ENCODE measurements at regions not wholly inside any gene's neighbourhood (a gene's known extent, or its start where the extent isn't known, plus 50 kb on each side); places are given as distances from the start of the nearest gene placed in this dataset.

- WGBS (ENCODE audit: low lambda C conversion rate) = 4% methylated on average over 32 of the region's 51 CpGs
- peaks cover 39% of the 10 kb centered on the region for H3K79me2 ChIP-seq (ENCODE audit: insufficient read depth)
- no peaks in the 10 kb centered on the region for H3K9me2 ChIP-seq
- ChIA-PET POLR2A (interaction anchor here (0.6 to 5.4 kb wide), 47 partner anchors 8 to 1824 kb away, joined by 3 to 158 read pairs (median 6); a partner anchor contains a TSS), CTCF (interaction anchor here (0.7 to 2.3 kb wide), 6 partner anchors 14 to 748 kb away, joined by 3 to 6 read pairs (median 4); a partner anchor contains a TSS)
- H3K4me2 ChIP-seq = peak overlapping the region; percentile 91
- peaks cover 0 to 3% of the 10 kb centered on the region in 2 experiments for H3K36me3 ChIP-seq (replicated peaks in 1 of 2; ENCODE audit: control insufficient read depth in 1 of 2, insufficient read depth in 2 of 2, low read length in 1 of 2)
- peak overlapping the region; percentile 94 to 96 for H3K27ac ChIP-seq (ENCODE audit: low read depth in 2 of 2, low read length in 1 of 2)
- no peaks in the 10 kb centered on the region for H4K20me1 ChIP-seq (ENCODE audit: insufficient read depth)
- peak overlapping the region; percentile 66 to 94 for H3K4me3 ChIP-seq (ENCODE audit: low read depth in 2 of 2, low read length in 1 of 2)
- H2AFZ ChIP-seq (ENCODE audit: low read depth) = peak overlapping the region; percentile 75; the same call in 1 of the 2 replicates
- peaks cover 0 to 8% of the 10 kb centered on the region in 2 experiments; a peak in 2 of 4 replicates for H3K4me1 ChIP-seq (ENCODE audit: control insufficient read depth in 1 of 2, insufficient read depth in 2 of 2, low read depth in 1 of 2, low read length in 1 of 2)
- no peaks in the 10 kb centered on the region for H3K9me3 ChIP-seq
- peak overlapping the region; percentile 86 for H3K9ac ChIP-seq
- H3K27me3 ChIP-seq (ENCODE audit: insufficient read depth) = no peaks in the 10 kb centered on the region
- H3F3A ChIP-seq (replicated peaks; ENCODE audit: insufficient read depth) = peaks cover 34% of the 10 kb centered on the region
- DNase-seq = peak; percentile 91
- TF ChIP-seq RAD21 (IDR thresholded peaks at IDR 0.05; ENCODE audit: low read length) (no peak), USF1 (IDR thresholded peaks at IDR 0.05; ENCODE audit: borderline replicate concordance, low read depth) (no peak), REST (IDR thresholded peaks at IDR 0.05; ENCODE audit: low read depth, low read length) (peak; percentile 46; the same call in 1 of the 2 replicates), FOXM1 (IDR thresholded peaks at IDR 0.05; ENCODE audit: low read depth) (peak; percentile 44; the same call in 1 of the 2 replicates), GATA2 (CRISPR knock-in tag; IDR thresholded peaks at IDR 0.05) (no peak), RXRA (IDR thresholded peaks at IDR 0.05; ENCODE audit: borderline replicate concordance, low read depth) (no peak), SMC3 (IDR thresholded peaks at IDR 0.05; ENCODE audit: low read depth, low read length) (no peak), EZH2phosphoT487 (IDR thresholded peaks at IDR 0.05; ENCODE audit: borderline replicate concordance, low read depth) (no peak), ZBTB33 (IDR thresholded peaks at IDR 0.05; ENCODE audit: borderline replicate concordance, low read depth) (no peak; the same call in none of the 2 replicates), CHD2 (IDR thresholded peaks at IDR 0.05; ENCODE audit: low read length, partially characterized antibody) (peak; percentile 78), EP300 (IDR thresholded peaks at IDR 0.05; ENCODE audit: borderline replicate concordance in 1 of 2, low read depth in 1 of 2, low read length in 1 of 2) (peak in 1 of 2 experiments; percentile 32; a peak in 1 of 4 replicates), MXI1 (IDR thresholded peaks at IDR 0.05; ENCODE audit: low read depth, low read length) (no peak), SIN3A (IDR thresholded peaks at IDR 0.05; ENCODE audit: borderline replicate concordance, low read depth, low read length) (peak; percentile 86), TAF1 (IDR thresholded peaks at IDR 0.05; ENCODE audit: borderline replicate concordance, low read depth, low read length) (peak; percentile 84), MEF2A (IDR thresholded peaks at IDR 0.05; ENCODE audit: borderline replicate concordance, low read depth) (no peak; the same call in 1 of the 2 replicates), IRF3 (IDR thresholded peaks at IDR 0.05; ENCODE audit: low read depth, low read length) (peak; percentile 83), GABPA (IDR thresholded peaks at IDR 0.05; ENCODE audit: low read depth) (no peak), ELF1 (IDR thresholded peaks at IDR 0.05) (no peak; the same call in 1 of the 2 replicates), FOXJ3 (CRISPR knock-in tag; IDR thresholded peaks at IDR 0.05) (no peak), RCOR1 (IDR thresholded peaks at IDR 0.05; ENCODE audit: low read length) (peak; percentile 47; the same call in 1 of the 2 replicates), RFX5 (IDR thresholded peaks at IDR 0.05; ENCODE audit: low read length) (no peak), POLR2AphosphoS5 (IDR thresholded peaks at IDR 0.05; ENCODE audit: low read depth, low read length) (peak; percentile 97), PBX3 (IDR thresholded peaks at IDR 0.05) (no peak), YY1 (IDR thresholded peaks at IDR 0.05; ENCODE audit: low read depth) (no peak)
These were observed 100.6 kb upstream of the PRSS16 start for GRCh38 chr6:27146706-27147505.
